ENCODE measurements at regions not wholly inside any gene's neighbourhood (a gene's known extent, or its start where the extent isn't known, plus 50 kb on each side); places are given as distances from the start of the nearest gene placed in this dataset.
"Not testable (repeated sequence)": the region's sequence is repeated elsewhere in the genome, so short reads cannot be mapped to it uniquely, and the experiment has no call there.

- DNase-seq (ENCODE audit: low spot score), result no peak
Measured at GRCh38 chr4:173763389-173763788, 233.4 kb upstream of the HAND2 start.

DNA sequence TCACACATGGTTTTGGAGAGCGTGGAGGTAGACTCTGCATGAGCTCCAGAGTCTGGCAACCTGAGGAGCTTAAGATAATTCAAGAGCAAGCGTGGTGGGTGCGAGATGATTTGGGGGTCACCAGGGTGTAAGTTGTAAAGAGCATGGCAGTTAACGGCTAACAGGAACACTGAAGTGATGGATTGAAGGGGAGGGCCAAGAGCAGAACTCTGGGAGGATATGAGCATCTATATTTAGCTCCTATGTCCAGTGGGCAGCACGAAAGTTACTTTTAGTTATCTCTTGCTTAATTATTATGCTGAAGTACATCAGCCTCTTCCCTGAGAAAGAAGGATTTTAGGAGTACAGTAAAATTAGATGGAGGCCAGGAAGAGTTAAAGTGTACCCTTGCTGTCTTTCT, 231.9 kb upstream of the HAND2 start:
- DNase-seq (ENCODE audit: low spot score), result no peak

GRCh38 chr4:173761236-173761635, 231.2 kb upstream of the HAND2 start:
- DNase-seq (ENCODE audit: low spot score), result no peak

DNA sequence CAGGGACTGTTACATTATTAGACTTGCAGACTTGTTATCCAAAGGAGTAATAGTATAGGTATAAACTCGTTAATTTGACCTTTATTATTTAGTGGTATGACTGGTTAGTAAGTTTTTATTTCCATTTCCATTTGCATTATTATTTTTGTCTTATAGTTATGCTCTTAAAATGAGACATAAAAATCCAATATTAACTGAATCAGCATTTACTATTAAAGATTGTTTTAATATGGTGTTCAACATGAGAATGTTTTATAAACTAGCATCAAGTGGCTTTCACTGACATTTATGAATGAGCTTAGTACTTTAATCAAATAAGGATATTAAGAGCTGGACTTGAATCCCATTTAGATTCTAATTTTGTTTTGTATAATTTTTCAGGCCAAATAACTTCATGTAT, 228.1 kb upstream of the HAND2 start:
- no peak for DNase-seq (ENCODE audit: low spot score)

DNA sequence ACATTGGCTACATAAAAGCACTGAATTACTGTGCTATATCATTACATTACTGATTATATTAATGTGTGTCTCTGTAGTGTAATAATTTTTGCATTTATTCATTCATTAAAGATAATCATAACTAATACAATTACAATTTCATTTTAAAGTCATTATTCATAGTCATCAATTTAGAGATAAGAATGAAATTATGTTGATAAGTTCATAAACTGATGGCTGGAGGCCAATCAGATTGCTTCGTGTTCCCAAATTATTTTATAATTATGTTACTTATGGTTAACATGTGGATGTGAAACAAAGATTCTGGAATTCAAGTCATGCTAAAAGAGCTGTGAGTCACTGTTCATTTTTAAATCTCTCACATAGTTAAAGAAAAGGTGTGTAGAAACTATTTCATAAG, 223.4 kb upstream of the HAND2 start:
- no peak for DNase-seq (ENCODE audit: low spot score)

DNA sequence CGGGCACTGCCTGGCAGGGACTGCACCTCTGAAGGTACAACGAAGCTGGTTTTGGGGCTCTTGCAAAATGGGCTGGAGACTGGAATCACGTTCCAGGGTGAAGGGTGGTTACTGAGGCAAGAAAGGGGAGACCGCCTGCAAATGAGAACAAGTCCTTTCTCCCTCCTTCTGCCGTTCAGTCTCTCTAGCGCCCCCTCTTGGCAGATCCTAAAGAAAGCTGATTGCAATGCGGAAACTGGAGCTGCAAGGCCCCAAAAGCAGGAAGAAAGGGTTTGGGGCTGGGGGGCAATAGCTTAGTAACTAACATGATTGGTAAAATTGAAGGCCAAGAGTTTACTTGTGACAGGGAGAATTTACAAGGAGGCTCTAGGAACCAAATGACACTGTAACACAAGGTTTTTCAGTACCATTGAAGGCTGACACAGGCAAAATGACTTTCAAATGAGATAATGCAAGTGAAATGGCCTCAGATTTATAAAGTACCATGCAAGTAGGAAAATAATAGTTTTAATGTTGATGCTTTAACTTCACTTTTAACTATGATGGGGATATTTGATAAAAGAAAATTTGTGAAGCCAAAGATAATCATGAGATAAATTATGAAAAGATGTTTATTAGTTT, 222.7 kb upstream of the HAND2 start:
- DNase-seq (ENCODE audit: low spot score), result no peak

- no peak for DNase-seq (ENCODE audit: low spot score)
Measured at GRCh38 chr4:173748353-173748752, 218.3 kb upstream of the HAND2 start.

- no peak for DNase-seq (ENCODE audit: low spot score)
Measured at GRCh38 chr4:173747537-173748257, 217.7 kb upstream of the HAND2 start.

- no peak for DNase-seq (ENCODE audit: low spot score)
Measured at GRCh38 chr4:173746424-173746823, 216.4 kb upstream of the HAND2 start.

- DNase-seq (ENCODE audit: low spot score), result no peak
Measured at GRCh38 chr4:173745765-173746164, 215.7 kb upstream of the HAND2 start.

DNA sequence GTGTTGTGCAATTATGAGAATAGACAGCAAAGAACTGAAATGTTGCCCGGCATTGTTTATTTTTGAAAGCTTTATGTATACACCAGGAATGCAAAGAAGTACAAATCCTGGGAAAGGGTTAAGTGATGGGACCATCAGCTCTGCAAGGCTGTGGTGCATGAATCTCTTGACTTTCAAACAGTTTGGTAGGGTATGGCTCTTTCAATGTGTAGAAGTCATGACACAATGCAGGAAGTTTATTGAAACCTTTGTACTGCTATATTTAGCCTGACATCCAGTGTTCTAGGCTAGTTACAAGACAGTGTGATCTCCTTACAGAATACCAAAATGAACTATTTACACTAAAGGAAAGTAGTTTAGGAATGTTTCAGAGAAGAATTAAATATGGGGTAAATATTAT, 206.8 kb upstream of the HAND2 start:
- DNase-seq (ENCODE audit: low spot score), result no peak

DNA sequence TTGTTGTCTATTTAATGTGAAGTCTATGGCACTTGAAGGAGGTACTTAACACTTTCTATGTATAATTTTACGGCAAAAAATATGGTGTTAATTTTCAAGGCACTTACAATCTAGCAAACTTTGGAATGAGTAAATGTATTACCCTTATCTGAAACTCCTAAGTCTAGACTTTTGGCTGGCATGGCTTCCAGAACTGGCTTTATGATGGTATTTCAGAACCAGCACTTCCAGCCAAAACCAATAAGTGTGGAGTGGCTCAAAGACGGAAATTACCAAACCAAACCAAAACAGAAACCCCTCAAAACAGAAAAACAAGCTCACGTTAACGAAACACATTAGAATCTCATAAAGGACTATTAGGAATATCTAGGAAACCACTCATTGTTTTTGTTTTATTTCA, 205.6 kb upstream of the HAND2 start:
- DNase-seq (ENCODE audit: low spot score), result no peak

DNA sequence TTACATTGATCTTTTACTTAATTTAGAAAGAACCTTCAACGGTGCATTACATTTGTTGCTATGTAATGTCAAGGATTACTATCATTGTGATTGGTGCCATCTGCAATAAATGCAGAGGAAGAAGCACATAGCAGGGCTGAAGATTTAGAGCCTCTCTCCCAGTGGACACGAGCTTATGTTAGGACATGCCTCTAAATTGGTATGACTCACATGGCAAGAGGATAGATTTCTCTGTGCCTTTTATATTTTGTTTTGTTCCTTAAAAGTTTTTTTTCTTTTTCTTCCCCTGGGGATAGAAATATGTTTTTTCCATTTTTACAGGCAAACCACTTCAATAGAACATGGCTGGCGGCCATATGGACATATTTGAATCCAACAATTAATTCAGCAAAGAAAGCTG, 205.0 kb upstream of the HAND2 start:
- no peak for DNase-seq (ENCODE audit: low spot score)

DNA sequence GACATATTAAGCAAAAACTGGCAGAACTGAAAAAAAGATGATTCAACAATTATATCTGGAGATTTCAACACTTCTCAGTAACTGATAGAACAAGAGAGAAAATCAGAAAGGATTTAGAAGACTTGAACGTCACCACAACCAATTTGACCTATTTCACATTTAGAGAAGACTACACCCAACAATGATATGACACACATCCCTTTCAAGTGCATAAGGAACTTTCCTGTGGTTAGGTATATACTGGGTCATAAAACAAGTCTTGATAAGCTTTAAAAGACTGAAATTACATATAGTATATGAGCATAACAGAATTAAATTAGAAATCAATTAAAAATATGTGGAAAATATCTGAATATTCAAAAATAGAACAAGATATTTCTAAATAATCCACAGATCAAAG, 201.2 kb upstream of the HAND2 start:
- no peak for DNase-seq (ENCODE audit: low spot score)

- no peak for DNase-seq (ENCODE audit: low spot score)
Measured at GRCh38 chr4:173722075-173722474, 192.0 kb upstream of the HAND2 start.

DNA sequence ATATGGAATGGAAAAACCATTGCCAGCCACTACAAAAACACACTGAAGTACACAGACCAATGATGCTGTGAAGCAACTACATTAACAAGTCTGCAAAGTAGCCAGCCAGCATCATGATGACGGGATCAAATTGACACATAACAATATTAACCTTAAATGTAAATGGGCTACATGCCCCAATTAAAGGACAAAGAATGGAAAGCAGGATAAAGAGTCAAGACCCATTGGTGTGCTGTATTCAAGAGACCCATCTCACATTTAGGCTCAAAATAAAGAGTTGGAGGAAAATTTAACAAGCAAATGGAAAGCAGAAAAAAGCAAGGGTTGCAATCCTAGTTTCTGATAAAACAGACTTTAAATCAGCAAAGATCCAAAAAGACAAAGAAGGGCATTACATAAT, 188.5 kb upstream of the HAND2 start:
- DNase-seq (ENCODE audit: low spot score), result not testable (repeated sequence)

GRCh38 chr4:173717581-173717980, 187.6 kb upstream of the HAND2 start:
- DNase-seq (ENCODE audit: low spot score), result no peak

- no peak for DNase-seq (ENCODE audit: low spot score)
Measured at GRCh38 chr4:173714456-173714855, 184.4 kb upstream of the HAND2 start.

DNA sequence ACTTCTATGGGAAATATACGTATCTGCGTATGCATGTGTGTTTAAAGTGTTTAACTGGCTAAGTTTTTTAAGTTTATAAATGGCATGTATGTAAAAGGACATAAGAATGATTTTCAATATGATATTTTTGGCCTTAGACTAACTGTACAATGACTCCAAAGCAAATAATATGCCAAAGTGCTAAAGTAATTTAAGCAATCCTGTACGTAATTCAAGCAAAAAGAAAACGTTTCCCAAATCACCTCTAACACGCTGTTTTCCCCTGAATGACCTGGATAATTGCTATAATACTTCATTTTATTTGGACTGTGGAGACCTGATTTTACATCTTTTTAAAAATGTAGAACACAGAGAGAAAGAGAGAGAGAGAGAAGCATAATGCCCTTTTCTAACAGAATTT, 183.0 kb upstream of the HAND2 start:
- DNase-seq (ENCODE audit: low spot score), result no peak

GRCh38 chr4:173707658-173708419, 177.8 kb upstream of the HAND2 start:
- no peak for DNase-seq (ENCODE audit: low spot score)

- DNase-seq (ENCODE audit: low spot score), result no peak
Measured at GRCh38 chr4:173704201-173704600, 174.2 kb upstream of the HAND2 start.

GRCh38 chr4:173703021-173703420, 173.0 kb upstream of the HAND2 start:
- no peak for DNase-seq (ENCODE audit: low spot score)

DNA sequence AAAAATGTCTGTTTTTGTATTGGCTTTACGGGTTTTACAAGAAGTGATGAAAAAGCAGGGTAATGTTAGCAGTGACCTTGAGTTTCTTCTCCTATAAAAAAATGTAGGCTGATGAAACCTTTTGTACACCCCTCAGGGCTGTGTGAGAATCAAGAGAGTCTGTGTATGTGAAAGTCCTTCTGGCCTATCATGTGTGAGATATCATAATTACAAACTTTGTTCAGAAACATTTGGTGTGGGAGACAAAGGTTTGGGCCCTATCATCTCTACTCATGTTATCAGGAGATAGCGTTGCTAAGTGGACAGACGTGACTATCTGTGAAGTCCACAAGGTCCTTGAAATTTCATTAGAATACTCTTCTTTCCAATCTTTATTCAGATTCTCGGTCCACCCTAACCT, 170.6 kb upstream of the HAND2 start:
- DNase-seq (ENCODE audit: low spot score), result no peak

All from AG08396 (cell line).